Fibroblast of the conjunctiva (primary cell): ENCODE measurements at regions not wholly inside any gene's neighbourhood (a gene's known extent, or its start where the extent isn't known, plus 50 kb on each side); places are given as distances from the start of the nearest gene placed in this dataset.

Experiments used
- DNase-seq: peaks from one replicate; pipeline ENCODE4 v3.0.0-alpha.2; 2010; ENCODE audit warnings: low read depth

DNA sequence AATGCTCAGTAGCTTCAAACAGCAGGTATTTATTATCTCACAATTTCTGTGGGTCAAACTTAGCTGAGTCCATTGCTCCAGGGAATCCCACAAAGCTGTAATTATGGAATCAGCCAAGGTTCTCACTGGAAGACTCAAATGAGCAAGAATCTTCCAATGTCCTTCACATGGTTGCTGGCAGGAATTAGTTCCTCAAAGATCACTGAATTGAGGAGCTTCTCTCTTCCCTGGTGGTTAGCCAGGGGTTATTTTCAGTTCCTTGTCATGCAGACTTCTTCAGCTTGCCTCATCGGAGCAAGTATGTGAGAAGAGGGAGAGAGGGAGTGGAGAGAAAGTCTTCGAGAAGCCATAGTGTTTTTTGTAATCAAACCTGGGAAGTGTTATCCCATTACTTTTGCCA is 2331.9 kb downstream of the MAT2B start:
- no peak for DNase-seq

DNA sequence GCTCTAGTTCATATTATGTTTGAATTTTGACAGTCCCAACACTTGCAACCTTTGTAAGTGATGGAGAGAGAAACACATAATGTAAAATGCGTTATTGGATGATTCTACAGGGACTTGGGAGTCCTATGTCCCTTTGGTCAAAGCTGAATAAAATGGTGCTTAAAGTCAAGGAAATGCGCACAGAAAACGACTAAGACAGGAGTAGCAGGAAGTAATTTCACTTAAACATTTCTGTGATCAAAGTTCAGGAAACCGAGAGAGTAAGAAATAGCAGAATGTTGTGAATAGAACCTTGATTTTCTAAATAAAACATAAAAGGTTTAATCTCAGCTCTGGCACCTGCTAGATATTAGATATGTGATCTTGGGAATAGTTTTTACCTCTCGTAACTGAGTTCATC is 2339.2 kb downstream of the MAT2B start:
- DNase-seq, result no peak

DNA sequence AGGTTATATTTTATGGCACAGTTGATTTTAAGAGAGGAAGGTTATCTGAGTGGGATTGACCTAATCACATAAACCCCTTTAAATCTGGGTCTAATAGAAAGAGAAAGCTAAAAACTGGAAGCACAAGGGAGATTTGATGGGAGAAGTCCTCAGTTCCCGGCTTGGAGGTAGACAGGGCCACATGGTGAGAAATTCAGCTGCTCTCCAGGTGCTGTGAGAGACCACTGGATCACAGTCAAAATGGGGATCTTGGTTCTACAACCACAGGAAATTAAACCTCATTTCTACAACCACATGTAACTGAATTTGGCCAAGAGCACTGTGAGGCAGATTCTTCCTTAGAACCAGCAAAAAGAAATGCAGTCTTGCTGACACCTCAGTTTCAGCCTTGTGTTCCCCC is 2352.7 kb downstream of the MAT2B start:
- no peak for DNase-seq

DNA sequence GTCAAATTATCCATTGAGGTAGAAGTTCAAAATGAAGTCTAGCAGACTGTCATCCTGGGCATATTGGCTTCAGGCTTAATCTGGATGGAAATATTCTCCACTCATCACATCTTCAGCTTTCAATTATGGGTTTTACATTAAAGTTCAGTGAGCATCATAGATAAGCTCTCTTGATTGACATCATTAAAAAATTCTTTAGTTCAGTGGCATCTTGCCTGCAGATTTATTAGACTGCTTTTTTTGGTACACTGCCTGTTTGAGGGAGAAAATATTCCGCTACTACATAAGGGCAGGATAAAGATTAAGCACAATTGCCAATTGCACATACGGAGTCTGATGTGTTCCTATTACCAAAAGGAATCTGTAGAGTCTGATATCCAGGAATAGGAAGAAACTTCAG is 2353.8 kb downstream of the MAT2B start:
- no peak for DNase-seq

DNA sequence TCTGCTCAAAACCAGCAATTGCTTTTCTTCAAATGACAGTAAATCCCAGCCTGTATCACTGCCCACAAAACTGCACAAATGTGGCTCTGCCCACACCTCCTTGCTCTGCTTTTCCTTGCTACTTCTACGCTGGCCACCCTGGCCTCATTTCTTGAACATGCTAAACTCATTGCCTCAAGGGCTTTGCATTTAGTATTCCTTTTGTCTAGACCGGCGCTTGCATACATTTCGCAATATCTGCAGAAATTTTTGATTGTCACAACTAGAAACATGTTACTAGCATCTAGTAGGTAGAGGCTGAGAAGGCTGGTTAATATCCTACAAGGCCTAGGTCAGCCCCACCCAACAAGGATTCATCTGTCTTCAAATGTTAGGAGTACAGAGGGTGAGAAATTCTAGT is 2357.8 kb downstream of the MAT2B start:
- DNase-seq, result no peak

DNA sequence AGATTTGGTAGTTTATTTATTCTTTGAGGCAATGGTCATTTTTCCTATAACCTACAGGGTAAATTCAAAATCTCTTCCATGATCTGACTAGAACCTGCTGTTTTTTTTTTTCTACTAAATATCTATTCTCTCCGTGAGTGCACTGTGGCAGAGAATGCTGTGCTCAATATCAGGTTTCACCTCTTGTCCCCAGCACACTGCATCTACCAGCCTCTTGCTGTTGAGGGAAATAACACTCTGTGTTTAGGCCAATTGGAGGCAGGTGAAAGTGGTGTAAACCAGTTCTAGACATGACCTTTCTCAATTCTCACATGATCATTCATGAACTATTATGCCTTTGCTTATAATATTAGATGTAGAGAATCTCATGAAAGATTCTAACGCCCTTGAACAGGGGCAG is 2365.9 kb downstream of the MAT2B start:
- no peak for DNase-seq

DNA sequence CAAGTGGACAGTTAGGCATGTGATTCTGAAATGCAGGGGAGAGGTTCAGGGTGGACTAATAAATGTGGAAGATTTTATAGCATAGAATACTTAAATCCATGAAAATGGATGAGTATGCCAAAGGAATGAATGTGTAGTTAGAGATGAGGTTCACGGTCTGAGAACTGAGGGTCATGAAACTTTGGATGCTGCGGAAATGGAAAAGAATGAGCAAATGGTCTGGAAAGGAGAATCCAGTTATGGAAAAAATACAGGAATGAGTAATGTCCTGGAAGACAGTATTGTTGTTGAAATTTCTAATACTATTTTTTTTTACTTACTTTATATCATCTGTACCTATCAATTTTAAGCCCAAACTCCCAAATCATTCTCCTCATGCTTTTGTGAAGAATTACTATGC is 2369.4 kb downstream of the MAT2B start:
- DNase-seq, result no peak

DNA sequence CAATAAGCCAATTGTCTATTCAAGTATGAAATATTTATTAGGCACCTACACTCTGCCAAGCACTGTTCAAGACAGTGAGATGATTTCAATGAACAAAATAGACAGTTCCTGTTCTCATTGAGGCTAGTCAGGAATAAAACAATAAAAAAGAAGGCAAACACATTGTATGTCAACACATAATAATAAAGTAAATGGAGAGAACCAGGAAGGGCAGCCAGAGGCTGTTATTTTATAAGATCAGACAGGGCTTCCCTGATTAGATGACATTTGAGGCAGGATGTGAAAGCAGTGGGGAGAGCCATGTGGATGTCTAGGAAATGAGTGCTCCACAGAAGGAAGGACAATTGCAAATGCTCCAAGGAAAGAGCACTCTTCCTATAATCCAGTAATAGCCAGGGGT is 2371.1 kb downstream of the MAT2B start:
- DNase-seq, result no peak

DNA sequence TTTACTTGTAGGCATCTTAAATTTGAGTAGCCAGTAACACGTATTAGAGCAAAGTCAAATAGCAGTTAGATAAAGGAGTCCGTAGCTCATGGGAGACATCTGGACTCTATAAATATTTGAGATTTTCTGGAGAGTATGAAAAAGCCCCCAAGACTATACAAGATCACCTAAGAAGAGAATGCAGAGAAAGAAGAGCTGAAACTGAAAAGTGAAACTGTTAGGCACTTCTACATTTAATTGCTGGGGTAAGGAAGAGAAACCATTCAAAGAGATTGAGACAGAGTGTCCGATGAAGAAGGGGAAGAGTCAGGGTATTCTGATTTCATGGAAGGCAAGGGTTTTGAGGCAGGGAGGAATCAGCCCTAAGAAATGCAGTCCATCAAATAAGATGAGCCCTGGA is 2372.1 kb downstream of the MAT2B start:
- DNase-seq, result no peak

DNA sequence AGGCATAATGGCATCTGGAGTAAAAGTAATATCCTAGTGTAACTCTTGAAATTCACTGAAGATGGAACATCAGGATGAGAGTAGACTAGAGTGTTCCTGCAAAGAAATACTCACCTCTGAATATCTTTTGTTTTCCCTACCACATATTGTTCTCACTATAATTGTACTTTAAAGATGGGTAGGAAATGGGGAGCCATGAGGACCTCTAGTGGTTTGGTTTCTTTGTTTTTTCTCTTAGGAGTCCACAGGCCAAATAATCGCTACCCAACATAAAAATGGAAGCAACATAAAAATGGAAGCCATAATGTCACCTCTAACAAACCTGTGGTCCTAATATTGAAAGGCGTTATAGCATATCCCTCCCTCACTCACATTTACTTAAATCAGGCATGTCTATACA is 2375.8 kb downstream of the MAT2B start:
- no peak for DNase-seq

DNA sequence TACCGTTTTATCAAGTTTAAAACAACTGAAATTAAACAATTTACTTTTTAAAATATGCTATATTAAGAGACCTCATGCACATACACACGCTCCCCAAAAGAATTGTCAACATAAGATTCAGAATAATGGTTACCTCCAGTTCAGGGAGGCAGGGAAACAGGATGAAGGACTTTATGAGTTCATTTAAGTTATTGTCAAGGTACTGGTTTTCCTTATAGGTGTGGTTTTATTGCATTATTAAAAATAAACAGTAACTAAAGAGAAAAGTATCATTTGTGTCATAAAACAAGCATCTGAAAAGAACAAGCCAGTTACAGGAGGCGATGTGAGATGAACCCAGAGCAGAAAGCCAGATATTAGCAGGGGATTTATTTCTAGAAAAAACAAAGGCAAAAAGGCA is 2376.7 kb downstream of the MAT2B start:
- DNase-seq, result no peak

DNA sequence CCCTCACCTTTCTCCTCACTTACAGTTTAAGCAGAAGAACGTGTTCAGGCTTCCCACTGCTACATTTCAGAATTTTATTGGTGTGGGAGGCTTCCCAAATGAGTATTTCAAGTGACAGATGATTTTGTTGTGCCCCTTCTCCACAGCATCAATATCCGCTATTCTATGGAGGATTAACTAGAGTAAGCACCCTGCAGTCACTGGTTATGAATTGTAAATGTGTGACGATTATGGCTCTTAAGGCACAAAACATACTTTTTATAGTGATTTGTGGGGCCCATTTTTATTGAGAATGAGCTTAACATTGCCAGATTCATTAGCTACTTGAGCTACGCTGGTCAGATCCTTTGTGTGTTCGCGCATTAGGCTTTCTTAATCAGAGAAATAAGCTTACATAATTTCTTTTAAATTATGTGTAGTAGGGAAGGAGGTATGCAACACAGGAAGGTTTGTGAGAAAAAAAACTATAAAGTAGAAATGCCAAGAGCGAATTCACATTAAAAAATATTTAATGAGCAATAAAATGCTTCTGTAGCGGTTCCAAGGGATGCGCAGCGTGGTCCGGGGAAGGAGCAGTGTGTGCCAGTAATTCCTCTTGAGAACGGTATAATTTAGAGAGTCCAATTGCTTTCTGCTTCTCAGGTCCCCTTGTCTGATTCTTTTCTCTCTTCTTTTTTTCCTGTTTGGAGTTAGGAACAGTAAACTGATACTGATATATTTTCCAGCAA is 2380.4 kb downstream of the MAT2B start:
- no peak for DNase-seq

DNA sequence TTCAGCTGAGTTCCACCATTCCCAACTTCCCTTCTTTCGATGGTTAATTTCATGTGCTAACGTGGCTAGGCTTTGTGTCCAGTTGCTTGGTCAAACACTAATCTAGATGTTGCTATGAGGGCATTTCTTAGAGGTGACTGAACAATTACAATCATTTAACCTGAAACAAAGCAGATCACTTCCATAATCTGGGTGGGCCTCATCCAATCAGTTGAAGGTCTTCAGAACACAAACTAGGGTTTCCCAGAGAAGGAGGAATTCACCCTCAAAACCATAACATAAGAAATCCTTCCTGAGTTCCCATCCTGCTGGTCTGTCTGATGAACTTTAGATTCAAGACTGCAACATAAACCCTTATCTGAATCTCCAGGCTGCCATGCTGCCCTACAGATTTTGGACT is 2381.7 kb downstream of the MAT2B start:
- DNase-seq, result no peak

DNA sequence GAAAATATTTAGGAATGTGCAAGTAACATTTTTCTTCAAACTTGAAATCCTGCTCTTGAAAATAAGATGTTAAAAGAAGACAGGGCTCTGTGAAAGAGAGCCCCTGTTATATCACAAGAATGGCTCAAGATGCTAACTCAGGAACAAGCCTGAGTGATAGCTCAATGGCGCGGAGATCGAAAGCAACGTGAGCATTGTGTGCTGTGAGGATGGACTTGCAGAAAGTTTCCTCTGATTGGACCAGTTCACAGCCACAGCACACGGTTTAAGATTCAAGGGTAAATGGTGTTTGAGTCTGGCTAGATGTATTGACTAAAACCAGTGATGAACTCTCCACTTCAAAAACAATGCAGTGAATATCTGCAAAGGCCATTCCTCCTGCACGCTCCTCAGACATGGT is 2387.0 kb downstream of the MAT2B start:
- no peak for DNase-seq

DNA sequence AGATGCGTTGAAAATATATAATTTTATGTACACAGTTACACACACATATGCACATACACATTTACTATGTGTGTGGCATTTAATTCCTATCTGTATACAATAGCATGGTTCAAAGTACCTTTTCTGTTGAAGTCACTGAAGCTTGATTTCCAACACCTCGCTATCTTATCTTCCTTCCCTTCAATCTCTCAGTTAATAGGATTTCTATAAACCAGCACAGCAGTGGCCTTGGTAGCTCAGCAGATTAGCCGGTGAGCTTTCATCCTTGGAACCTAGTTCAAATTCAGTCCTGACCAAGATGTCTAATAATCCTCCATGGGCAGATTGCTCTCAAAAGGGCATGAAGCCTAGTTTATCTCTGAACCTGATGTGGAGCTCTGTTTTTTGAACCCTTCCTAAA is 2389.5 kb downstream of the MAT2B start:
- DNase-seq, result no peak

DNA sequence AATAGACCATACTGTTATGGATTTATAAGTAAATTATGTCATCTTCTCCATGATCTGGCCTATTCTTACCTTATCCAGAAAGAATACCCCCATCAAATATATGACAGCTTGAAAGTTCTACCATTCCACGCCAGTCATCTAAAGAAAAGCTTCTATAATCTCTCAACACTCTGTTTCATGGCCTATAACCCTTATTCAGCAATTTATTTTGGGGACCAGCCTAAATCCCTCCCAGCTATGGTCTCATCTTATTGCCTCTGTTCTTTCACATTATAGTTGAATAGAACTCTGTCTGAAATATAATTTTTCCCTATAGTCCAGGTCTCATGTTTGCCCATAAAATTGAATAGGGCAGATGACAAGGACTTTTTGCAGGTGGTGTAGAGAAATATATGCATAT is 2387.6 kb upstream of the WWC1 start:
- DNase-seq, result no peak

DNA sequence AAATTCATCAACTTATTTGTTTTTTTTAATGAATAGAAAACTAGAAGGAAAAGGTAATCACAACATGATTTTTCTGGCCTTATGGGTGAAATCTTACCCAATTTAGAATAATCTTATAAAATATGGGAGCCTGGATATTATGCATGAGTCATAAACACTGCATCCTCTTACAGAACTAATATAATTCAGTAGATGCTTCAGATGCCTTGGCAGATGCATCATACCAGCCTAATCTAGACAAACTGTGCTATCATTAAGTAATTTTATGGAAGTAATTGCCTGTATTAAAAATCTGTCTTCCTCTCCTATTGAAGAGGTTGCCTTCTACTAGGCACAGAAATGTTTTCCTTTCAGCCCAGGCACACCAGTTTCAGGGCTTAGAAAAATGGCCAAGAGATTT is 2384.6 kb upstream of the WWC1 start:
- no peak for DNase-seq

DNA sequence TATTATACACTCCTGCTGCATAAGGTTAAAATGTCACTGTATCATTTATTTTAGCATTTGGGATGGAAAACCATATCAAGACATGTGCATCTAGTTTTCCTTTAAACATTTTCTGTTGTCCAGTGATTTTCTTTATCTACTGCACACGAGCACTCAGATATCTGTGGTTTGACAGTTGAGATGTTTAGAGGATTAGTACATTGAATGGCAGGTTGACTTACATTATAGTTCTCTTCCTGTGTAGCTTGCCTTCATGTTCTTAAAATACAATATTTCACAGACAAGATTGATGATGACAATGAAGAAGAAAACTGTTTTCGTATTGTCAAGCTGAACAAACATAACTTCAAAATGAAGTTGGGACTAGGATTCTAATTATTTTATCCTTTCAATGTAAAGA is 2378.4 kb upstream of the WWC1 start:
- no peak for DNase-seq

DNA sequence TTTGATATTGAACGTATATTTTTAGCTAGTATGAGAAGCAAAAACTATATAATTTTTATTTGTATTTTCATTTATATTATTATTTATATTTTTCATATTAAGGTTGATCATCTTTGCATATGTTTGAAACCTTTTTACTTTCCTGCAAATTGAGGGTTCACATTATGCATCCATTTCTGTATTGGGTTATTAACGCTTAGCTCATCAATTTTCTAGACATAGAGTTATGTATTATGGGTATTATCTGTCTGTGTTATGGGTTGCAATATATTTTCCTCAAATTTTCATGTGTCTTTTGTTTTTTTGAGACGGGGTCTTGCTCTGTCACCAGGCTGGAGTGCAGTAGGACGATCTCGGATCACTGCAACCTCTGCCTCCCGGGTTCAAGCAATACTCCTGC is 2377.0 kb upstream of the WWC1 start:
- no peak for DNase-seq

DNA sequence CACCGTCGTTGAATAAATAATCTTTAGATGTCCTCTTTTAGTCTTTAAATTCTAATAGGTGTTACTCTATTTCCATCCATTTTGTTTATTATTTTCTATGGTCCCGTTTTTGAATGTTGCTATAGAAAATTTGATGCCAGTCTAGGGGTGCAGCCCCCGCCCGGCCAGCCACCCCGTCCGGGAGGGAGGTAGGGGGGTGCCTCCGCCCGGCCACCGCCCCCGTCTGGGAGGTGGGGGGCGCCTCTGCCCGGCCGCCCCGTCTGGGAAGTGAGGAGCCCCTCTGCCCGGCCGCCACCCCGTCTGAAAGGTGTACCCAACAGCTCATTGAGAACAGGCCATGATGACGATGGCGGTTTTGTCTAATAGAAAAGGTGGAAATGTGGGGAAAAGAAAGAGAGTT is 2372.2 kb upstream of the WWC1 start:
- no peak for DNase-seq

DNA sequence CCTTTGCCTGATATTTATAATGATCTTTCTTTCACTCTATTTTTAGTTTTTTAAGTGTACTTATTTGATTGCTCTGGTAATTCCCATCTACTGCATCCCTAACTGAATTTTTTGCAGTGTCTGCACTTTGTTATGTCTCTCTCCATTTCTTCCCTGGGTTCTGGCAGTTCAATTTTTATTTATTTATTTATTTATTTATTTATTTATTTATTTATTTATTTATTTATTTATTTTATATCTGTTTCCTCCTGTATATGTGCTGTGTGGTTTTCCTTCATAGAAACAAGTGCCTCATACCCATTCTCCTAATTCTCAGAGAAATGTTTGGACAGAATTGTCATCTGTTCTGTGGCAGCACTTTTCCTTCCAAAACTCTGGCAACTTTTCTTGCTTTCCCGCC is 2370.8 kb upstream of the WWC1 start:
- no peak for DNase-seq

DNA sequence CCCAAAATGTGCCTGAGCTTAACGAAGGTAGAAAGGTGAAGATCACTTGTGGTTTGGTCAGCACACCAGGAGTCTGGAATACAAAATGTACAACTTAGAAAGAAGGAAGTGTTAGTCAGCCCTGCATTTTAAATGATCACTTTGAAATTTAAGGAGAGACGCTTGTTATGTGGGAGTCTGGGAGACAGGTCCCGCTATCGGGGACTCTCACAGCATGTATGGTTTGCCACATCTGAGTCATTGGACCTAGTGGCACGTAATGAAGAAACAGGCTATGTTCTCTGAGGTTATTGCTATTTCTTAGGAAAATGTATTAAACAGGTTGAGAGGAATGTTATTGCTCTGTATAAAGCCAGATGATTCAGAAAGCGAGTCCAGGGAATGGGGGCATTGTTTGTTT is 2362.5 kb upstream of the WWC1 start:
- no peak for DNase-seq

DNA sequence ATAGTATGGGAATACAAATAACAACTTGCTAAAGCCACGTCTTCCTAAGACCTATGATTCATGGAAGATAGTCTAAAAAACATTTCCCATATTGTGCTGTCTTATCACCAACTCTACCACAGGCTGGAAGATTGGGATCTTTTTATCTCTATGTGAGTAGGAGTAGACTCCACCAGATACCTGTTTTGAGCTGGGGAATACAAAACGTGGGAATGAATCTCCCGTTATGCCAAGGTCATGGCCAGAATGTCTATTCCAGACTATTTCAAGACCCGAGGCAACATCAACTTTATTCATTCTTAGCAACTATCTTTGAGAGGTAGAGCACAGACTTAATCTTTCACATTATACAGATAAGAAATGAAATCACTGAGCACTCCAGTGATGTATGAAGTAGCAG is 2350.9 kb upstream of the WWC1 start:
- no peak for DNase-seq

DNA sequence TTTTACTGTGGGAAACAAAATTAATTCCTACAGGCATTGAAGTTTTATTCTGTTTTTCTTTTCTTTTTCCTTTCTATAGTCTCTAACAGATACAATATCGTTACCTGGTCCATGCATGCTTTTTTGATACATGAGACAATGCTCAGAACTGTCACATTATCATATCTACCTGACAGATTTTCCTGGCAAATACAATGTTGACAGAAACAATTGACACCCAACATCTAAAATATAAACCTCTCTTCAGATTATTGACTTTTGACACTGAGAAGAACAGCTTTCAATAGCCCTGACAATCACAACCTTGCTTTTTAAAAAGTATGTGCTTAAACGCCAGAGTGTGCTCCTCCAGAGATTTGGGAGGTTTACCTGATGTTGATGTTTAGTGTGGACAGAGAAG is 2334.6 kb upstream of the WWC1 start:
- DNase-seq, result no peak

DNA sequence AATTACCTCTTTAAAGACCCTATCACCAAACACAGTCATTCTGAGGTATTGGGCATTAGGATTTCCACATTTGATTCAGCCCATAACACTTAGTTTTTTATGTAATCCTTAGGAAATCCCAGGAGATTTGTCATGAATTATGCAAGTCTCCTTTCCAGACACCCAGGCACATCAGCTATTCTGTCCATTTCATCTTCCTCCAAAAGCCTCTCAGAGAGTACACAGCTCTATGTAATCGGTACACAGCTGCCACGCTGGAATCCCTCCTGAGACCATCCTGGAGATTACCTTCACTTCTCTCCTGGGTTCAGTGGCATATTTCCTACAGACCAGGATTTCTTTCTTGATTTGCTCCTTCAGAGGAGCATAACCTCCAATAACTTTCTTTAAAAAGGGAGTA is 2309.8 kb upstream of the WWC1 start:
- no peak for DNase-seq
